K562 (cell line): ENCODE measurements at regions not wholly inside any gene's neighbourhood (a gene's known extent, or its start where the extent isn't known, plus 50 kb on each side); places are given as distances from the start of the nearest gene placed in this dataset.

Experiments
- ATAC-seq: fragments of 200-7000 bp; cut with Tn5 transposase; 3 replicates; pipeline ENCODE4 v1.9.1; 2020; ENCODE audit warnings: moderate library complexity
- BruUV-seq: library from RNA; stranded (reverse); fragments of 400-500 nt; replicated peaks from 2 replicates; lab custom pipeline; 2021; lab: Mats Ljungman, UMichigan
- CTCF ChIA-PET: fragments of 300-600 bp; formaldehyde crosslinking; extraction: SDS; loops from one replicate; lab custom pipeline; 2021; ENCODE audit warnings: low intra/inter-chr PET ratio; lab: Yijun Ruan, JAX
- POLR2A ChIA-PET: fragments of 300-600, 350-650 bp; sonication (Branson Sonifier 250); formaldehyde crosslinking; extraction: SDS; loops from one replicate; lab custom pipeline; 2021; ENCODE audit warnings: antibody characterized with exemption, inconsistent platforms; lab: Yijun Ruan, JAX
- DNase-seq, 4 experiments: peaks; one replicate each; pipeline versions ENCODE4 v3.0.0 to v3.0.0-alpha.2; 2011 to 2018; ENCODE audit warnings: low spot score in 3 of 4, mixed read lengths in 3 of 4; ENCODE audit errors: extremely low read depth in 1 of 4
- FAIRE-seq: peaks from 2 replicates; lab custom pipeline; 2011; peaks lifted over from hg19 to GRCh38; lab: Jason Lieb, UNC
- H2AFZ ChIP-seq: 2 replicates; pipeline ENCODE4 v1.6.0; 2011; ENCODE audit warnings: low read depth, low read length, control low read depth, inconsistent platforms
- H3K27ac ChIP-seq: fragments of 200-600 bp; 3 replicates; pipeline ENCODE4 v1.8.0; 2011; ENCODE audit warnings: low read depth, mild to moderate bottlenecking, control low read depth, inconsistent platforms, low read length, moderate library complexity, mixed read lengths; ENCODE audit errors: extremely low read depth
- H3K27me3 ChIP-seq, 2 experiments: fragments of 300-600 bp in 1 of 2; 2 replicates in 1 of 2; 3 replicates in 1 of 2; pipeline versions ENCODE4 v1.6.0 to v1.8.0; 2011; ENCODE audit warnings: inconsistent platforms in 2 of 2, low read length in 2 of 2, mild to moderate bottlenecking in 1 of 2, mixed read lengths in 1 of 2, moderate library complexity in 1 of 2; ENCODE audit not compliant: control insufficient read depth in 2 of 2, insufficient read depth in 2 of 2
- H3K36me3 ChIP-seq: fragments of 300-600 bp; 3 replicates; pipeline ENCODE4 v1.8.0; 2011; ENCODE audit warnings: mild to moderate bottlenecking, low read length, inconsistent platforms; ENCODE audit not compliant: control insufficient read depth, insufficient read depth
- H3K4me1 ChIP-seq, 2 experiments: fragments of 200-600 bp in 1 of 2; replicated peaks in 1 of 2; 2 replicates in 1 of 2; 3 replicates in 1 of 2; pipeline versions ENCODE4 v1.5.1 to v1.8.0; 2011; ENCODE audit warnings: inconsistent platforms in 2 of 2, low read length in 2 of 2, mild to moderate bottlenecking in 1 of 2, mixed read lengths in 1 of 2, moderate library complexity in 1 of 2; ENCODE audit not compliant: control insufficient read depth in 2 of 2, insufficient read depth in 2 of 2
- H3K4me2 ChIP-seq: 2 replicates; pipeline ENCODE4 v1.6.1; 2011; ENCODE audit warnings: low read length, control low read depth, inconsistent platforms, mixed read lengths; ENCODE audit not compliant: insufficient read depth
- H3K4me3 ChIP-seq: fragments of 200-600 bp; sonication (generic), shearing (Covaris generic); 2 replicates; pipeline ENCODE4 v1.5.1; 2016; ENCODE audit warnings: control low read depth, inconsistent platforms
- H3K79me2 ChIP-seq: fragments of 200-600 bp; 3 replicates; pipeline ENCODE4 v1.8.0; 2011; ENCODE audit warnings: low read length, inconsistent platforms; ENCODE audit not compliant: control insufficient read depth, insufficient read depth
- H3K9ac ChIP-seq, 2 experiments: 2 replicates each; pipeline versions ENCODE4 v1.6.0 to v1.6.1; 2011; ENCODE audit warnings: low read depth in 2 of 2, low read length in 2 of 2, control low read depth in 1 of 2, inconsistent platforms in 1 of 2, mild to moderate bottlenecking in 1 of 2, mixed read lengths in 1 of 2; ENCODE audit not compliant: insufficient read depth in 1 of 2
- H3K9me1 ChIP-seq: one replicate; pipeline ENCODE4 v1.6.0; 2011; ENCODE audit warnings: inconsistent platforms, mild to moderate bottlenecking, low read length, moderate library complexity; ENCODE audit not compliant: control insufficient read depth, insufficient read depth
- H3K9me3 ChIP-seq: replicated peaks from 2 replicates; pipeline ENCODE4 v1.5.1; 2011; ENCODE audit warnings: low read depth, low read length, inconsistent platforms; ENCODE audit not compliant: control insufficient read depth, insufficient read depth
- H4K20me1 ChIP-seq: replicated peaks from 2 replicates; pipeline ENCODE4 v1.6.1; 2011; ENCODE audit warnings: low read length, inconsistent platforms, mixed read lengths; ENCODE audit not compliant: control insufficient read depth, insufficient read depth
- KLF1 ChIP-seq: fragments of 450-650 bp; IDR thresholded peaks from 2 replicates; pipeline ENCODE4 v1.6.1; 2016; ENCODE audit warnings: missing genetic modification characterization, missing compliant biosample characterization
- MAFK ChIP-seq: IDR thresholded peaks from 2 replicates; pipeline ENCODE4 v1.6.1; 2011; ENCODE audit warnings: low read length, improper control_type of control experiment
- POU5F1 ChIP-seq: fragments of 150-350 bp; IDR thresholded peaks from 2 replicates; pipeline ENCODE4 v1.6.1; 2014; ENCODE audit warnings: borderline replicate concordance, low read length, low read depth, mild to moderate bottlenecking; ENCODE audit not compliant: partially characterized antibody
- PTRF ChIP-seq: fragments of 450-650 bp; IDR thresholded peaks from 2 replicates; pipeline ENCODE4 v1.6.1; 2016; ENCODE audit warnings: mild to moderate bottlenecking, missing genetic modification characterization, missing compliant biosample characterization
- TAF9B ChIP-seq: fragments of 450-650 bp; IDR thresholded peaks from 2 replicates; pipeline ENCODE4 v1.6.1; 2018; ENCODE audit warnings: mild to moderate bottlenecking; ENCODE audit not compliant: partially characterized antibody
- TEAD1 ChIP-seq, 2 experiments: fragments of 450-650 bp in 1 of 2; sonication (generic) in 1 of 2; formaldehyde crosslinking; IDR thresholded peaks; 2 replicates each; pipeline versions ENCODE4 v1.4.0 to v1.8.0; 2020 to 2022; ENCODE audit warnings: mild to moderate bottlenecking in 2 of 2, missing genetic modification reagents in 1 of 2
- ZNF24 ChIP-seq: fragments of 450-650 bp; IDR thresholded peaks from 2 replicates; pipeline ENCODE4 v1.6.1; 2016
- ZNF699 ChIP-seq: fragments of 250-450 bp; sonication (Bioruptor Pico); IDR thresholded peaks from 2 replicates; pipeline ENCODE4 v1.8.0; 2021; ENCODE audit warnings: mild to moderate bottlenecking, moderate library complexity; ENCODE audit not compliant: insufficient replicate concordance
- WGBS: fragments of 100-300 bp; shearing (Covaris generic); methylation state at CpG from one replicate; pipeline ENCODE4 v1.1.6; 2016; ENCODE audit warnings: low coverage, mixed read lengths; ENCODE audit not compliant: insufficient coverage; ENCODE audit errors: missing lambda C conversion rate; 5-methylcytosine and 5-hydroxymethylcytosine counted together
- in situ Hi-C: fragments of 300-500 bp; cut with MboI; formaldehyde crosslinking; loops from 4 replicates; pipeline ENCODE4 v1.15.0; 2018; ENCODE audit warnings: inconsistent platforms, mixed read lengths
- intact Hi-C: fragments of 100-400 bp; cut with micrococcal nuclease; formaldehyde crosslinking; loops from 2 replicates; pipeline ENCODE4 v1.14.2; 2022

- ATAC-seq (no peak; the same call in 2 of the 3 replicates), FAIRE-seq (no peak), DNase-seq (no peak)
- no peak overlapping the region for H3K9ac ChIP-seq
- H3K27me3 ChIP-seq = peaks cover 42 to 76% of the 10 kb centered on the region in 2 experiments
- H4K20me1 ChIP-seq = no peaks in the 10 kb centered on the region
- TF ChIP-seq TAF9B = no peak
- no peak for TF ChIP-seq TEAD1 (CRISPR knock-in tag; IDR thresholded peaks at IDR 0.05)
- TF ChIP-seq ZNF24 = no peak
- TF ChIP-seq PTRF (tag) = no peak
- no peak for TF ChIP-seq ZNF699 (CRISPR knock-in tag)
- TF ChIP-seq KLF1 (tag) = no peak
- TF ChIP-seq POU5F1 = no peak
- no peak for TF ChIP-seq MAFK
- no peak overlapping the region for H3K4me3 ChIP-seq
- intact Hi-C loops = no loop called here
- H3K4me2 ChIP-seq = no peak overlapping the region
- BruUV-seq = no TSS peak
- in situ Hi-C loops = no loop called here
- ChIA-PET CTCF (no interaction called here), POLR2A (interaction anchor here (0.5 to 0.8 kb wide), 2 partner anchors 44 to 311 kb away, joined by 3 read pairs; no protein-coding TSS in a partner anchor)
- H3K79me2 ChIP-seq = no peaks in the 10 kb centered on the region
- WGBS = 1% methylated on average over 7 of the region's 7 CpGs
- H3K9me1 ChIP-seq = no peaks in the 10 kb centered on the region
- H3K27ac ChIP-seq = no peak overlapping the region
- no peaks in the 10 kb centered on the region for H3K36me3 ChIP-seq
- no peak overlapping the region for H2AFZ ChIP-seq
- no peaks in the 10 kb centered on the region for H3K9me3 ChIP-seq
- H3K4me1 ChIP-seq = no peaks in the 10 kb centered on the region
These were observed 102.0 kb upstream of the RPS6KA2 start for GRCh38 chr6:166728884-166729530.
